Gastrocnemius medialis (tissue), 4 donors: ENCODE measurements at regions not wholly inside any gene's neighbourhood (a gene's known extent, or its start where the extent isn't known, plus 50 kb on each side); places are given as distances from the start of the nearest gene placed in this dataset.

Source experiments
- ATAC-seq, 2 donors: fragments of 150-250 bp; one replicate each; pipeline ENCODE4 v1.9.1; 2016
- DNase-seq, 2 donors: peaks; one replicate each; pipeline ENCODE4 v3.0.0-alpha.2; 2019
- H3K27ac ChIP-seq, 4 donors: fragments of 200-600 bp; sonication (generic); 1 replicate in 1 of 4; 2 replicates in 3 of 4; pipeline ENCODE4 v1.5.1; 2016 to 2018; ENCODE audit warnings: mild to moderate bottlenecking in 2 of 4, moderate library complexity in 1 of 4
- H3K27me3 ChIP-seq, 3 donors: fragments of 200-600 bp; sonication (generic) in 2 of 3; 1 replicate in 1 of 3; 2 replicates in 2 of 3; pipeline versions ENCODE4 v1.5.1 to v1.6.0; 2016 to 2019; ENCODE audit warnings: mild to moderate bottlenecking in 1 of 3, moderate library complexity in 1 of 3
- H3K36me3 ChIP-seq, 2 donors: fragments of 200-600 bp; sonication (generic) in 1 of 2; one replicate each; pipeline ENCODE4 v1.5.1; 2017 to 2018
- H3K4me1 ChIP-seq, 2 donors: fragments of 200-600 bp; sonication (generic) in 1 of 2; one replicate each; pipeline ENCODE4 v1.5.1; 2016 to 2017; ENCODE audit warnings: mild to moderate bottlenecking in 2 of 2
- H3K4me3 ChIP-seq, 4 donors: fragments of 200-600 bp; sonication (generic) in 3 of 4; 1 replicate in 1 of 4; 2 replicates in 3 of 4; pipeline ENCODE4 v1.5.1; 2016 to 2019; ENCODE audit warnings: mild to moderate bottlenecking in 2 of 4
- H3K9me3 ChIP-seq, 3 donors: fragments of 200-600 bp; sonication (generic) in 2 of 3; 1 replicate in 1 of 3; 2 replicates in 2 of 3; pipeline ENCODE4 v1.5.1; 2016 to 2019
- POLR2A ChIP-seq, 2 donors: fragments of 450-650 bp; IDR thresholded peaks; one replicate each; pipeline ENCODE4 v1.6.1; 2017; ENCODE audit warnings: antibody characterized with exemption in 2 of 2, mild to moderate bottlenecking in 2 of 2, moderate library complexity in 2 of 2
- in situ Hi-C, 4 donors: fragments of 200-750 bp; cut with MboI; loops; one replicate each; pipeline versions ENCODE4 v1.15.0 to v1.8.0; 2017; ENCODE audit warnings: low sequenced_read_pairs in 4 of 4
- intact Hi-C: fragments of 100-400 bp; cut with DNase I; formaldehyde crosslinking; loops from one replicate; pipeline ENCODE4 v1.15.1; 2023; ENCODE audit warnings: low total_unique reads
- TF ChIP-seq, protein P1 (sequence below), 5 experiments: fragments of 450-650 bp in 3 of 5; fragments of 200-600 bp in 2 of 5; sonication (generic) in 2 of 5; IDR thresholded peaks in 4 of 5; conservative IDR thresholded peaks in 1 of 5; 1 replicate in 4 of 5; 2 replicates in 1 of 5; pipeline ENCODE4 v1.5.1; 2016 to 2019; ENCODE audit warnings: antibody characterized with exemption in 5 of 5, mild to moderate bottlenecking in 3 of 5, moderate library complexity in 3 of 5

DNA sequence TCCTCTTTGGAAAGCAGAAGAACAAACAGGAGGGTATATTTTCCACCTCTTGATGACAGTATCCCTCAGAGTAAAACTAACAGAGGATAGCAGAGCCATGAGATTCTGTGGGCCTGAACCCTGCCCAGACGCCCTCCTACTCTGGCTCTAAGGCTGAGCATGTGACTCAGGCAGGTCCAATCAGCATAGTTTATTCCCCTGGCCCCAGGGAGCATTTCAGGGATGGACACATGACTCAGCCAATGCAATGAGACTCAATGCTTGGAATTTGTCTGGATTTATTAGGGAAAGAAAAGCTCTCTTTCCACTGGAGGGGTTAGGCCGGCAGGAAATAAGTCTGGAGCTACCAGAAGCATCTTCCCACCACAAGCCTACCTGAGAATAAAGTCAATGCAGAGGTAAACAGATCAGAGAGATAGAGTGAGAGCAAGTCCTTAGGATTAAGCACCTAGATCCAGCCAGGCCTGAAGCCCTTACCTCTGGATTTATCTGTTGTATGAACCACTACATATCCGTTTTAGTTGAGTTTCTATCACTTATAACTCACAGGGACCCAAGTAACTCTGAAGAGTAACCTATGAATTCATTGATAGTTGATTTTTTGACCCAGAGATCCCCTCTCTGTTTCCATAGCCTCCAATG lies 68.2 kb upstream of the EYA2 start:
- ATAC-seq (no peak), DNase-seq (no peak)
- TF ChIP-seq, protein P1, sequence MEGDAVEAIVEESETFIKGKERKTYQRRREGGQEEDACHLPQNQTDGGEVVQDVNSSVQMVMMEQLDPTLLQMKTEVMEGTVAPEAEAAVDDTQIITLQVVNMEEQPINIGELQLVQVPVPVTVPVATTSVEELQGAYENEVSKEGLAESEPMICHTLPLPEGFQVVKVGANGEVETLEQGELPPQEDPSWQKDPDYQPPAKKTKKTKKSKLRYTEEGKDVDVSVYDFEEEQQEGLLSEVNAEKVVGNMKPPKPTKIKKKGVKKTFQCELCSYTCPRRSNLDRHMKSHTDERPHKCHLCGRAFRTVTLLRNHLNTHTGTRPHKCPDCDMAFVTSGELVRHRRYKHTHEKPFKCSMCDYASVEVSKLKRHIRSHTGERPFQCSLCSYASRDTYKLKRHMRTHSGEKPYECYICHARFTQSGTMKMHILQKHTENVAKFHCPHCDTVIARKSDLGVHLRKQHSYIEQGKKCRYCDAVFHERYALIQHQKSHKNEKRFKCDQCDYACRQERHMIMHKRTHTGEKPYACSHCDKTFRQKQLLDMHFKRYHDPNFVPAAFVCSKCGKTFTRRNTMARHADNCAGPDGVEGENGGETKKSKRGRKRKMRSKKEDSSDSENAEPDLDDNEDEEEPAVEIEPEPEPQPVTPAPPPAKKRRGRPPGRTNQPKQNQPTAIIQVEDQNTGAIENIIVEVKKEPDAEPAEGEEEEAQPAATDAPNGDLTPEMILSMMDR (IDR thresholded peaks at IDR 0.05 in 4 of 5, conservative IDR thresholded peaks at IDR 0.05 in 1 of 5), result no peak
- Histone ChIP-seq H3K4me1 (no peaks in the 10 kb centered on the region), H3K4me3 (no peak overlapping the region), H3K27ac (no peak overlapping the region), H3K9me3 (no peaks in the 10 kb centered on the region), H3K27me3 (no peaks in the 10 kb centered on the region), H3K36me3 (no peaks in the 10 kb centered on the region)
- intact Hi-C loops, result no loop called here
- in situ Hi-C loops, result no loop called here

DNA sequence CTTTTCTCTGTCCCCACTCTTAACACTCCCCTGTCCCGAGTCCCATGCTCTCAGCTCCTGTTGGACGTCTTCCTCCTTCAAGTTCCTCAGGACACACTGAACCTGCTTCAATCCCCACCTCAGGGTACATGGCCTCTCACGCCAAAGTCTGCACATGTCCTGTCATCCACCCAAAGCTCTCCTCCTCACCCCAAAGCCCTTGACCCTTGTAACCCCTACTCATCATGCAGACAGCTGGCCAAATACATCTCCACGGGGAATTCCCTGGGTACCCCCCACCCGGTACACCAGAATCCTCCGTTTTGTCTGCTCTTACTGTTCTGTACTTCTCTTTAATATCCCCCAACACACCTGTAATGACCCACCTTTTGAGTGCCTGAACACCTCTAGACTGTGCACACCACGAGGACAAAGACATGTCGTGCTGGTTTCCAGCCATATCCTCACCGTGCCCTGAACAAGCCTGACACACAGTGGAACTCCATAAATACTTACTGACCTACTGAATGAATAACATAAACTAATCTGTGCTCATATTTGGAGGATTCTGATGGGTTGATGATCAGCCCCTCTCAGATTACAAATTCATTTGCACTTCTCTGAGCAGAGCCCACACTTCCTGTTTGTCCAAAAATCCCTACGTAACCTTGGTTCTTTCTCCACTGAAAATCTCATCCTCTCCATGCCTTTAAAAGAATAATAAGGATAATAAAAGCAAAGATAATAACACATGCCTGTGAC lies 66.8 kb upstream of the EYA2 start:
- Histone ChIP-seq H3K36me3 (no peaks in the 10 kb centered on the region), H3K27me3 (no peaks in the 10 kb centered on the region), H3K9me3 (no peaks in the 10 kb centered on the region), H3K27ac (no peak overlapping the region), H3K4me1 (no peaks in the 10 kb centered on the region), H3K4me3 (no peak overlapping the region)
- in situ Hi-C loops, result no loop called here
- TF ChIP-seq, protein P1 (IDR thresholded peaks at IDR 0.05 in 4 of 5, conservative IDR thresholded peaks at IDR 0.05 in 1 of 5), result no peak
- TF ChIP-seq POLR2A (IDR thresholded peaks at IDR 0.05), result no peak
- intact Hi-C loops, result no loop called here
- DNase-seq, result no peak
- no peak for ATAC-seq

DNA sequence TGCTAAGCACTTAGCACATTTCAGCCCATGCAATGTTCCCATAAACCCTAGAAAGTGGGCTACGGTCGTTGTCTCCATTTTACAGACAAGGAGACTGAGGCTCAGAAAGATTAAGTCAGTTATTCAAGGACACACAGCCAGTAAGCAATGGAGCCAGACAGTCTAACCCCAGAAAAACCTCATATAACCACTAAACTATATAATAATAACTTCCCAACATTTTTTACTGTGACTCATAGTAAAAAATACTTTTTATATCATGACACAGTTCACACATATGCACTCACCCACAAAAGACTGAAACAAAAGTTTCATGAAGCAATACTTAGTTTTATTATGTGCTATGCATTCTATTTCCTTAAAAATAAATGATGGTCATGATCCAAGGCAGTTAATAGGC lies 66.2 kb upstream of the EYA2 start:
- ATAC-seq (no peak), DNase-seq (no peak)
- Histone ChIP-seq H3K9me3 (no peaks in the 10 kb centered on the region), H3K4me1 (no peaks in the 10 kb centered on the region), H3K27ac (no peak overlapping the region), H3K36me3 (no peaks in the 10 kb centered on the region), H3K27me3 (no peaks in the 10 kb centered on the region), H3K4me3 (no peak overlapping the region)
- in situ Hi-C loops (no loop called here), intact Hi-C loops (no loop called here)
- TF ChIP-seq, protein P1 (IDR thresholded peaks at IDR 0.05 in 4 of 5, conservative IDR thresholded peaks at IDR 0.05 in 1 of 5), result no peak
- no peak for TF ChIP-seq POLR2A (IDR thresholded peaks at IDR 0.05)

DNA sequence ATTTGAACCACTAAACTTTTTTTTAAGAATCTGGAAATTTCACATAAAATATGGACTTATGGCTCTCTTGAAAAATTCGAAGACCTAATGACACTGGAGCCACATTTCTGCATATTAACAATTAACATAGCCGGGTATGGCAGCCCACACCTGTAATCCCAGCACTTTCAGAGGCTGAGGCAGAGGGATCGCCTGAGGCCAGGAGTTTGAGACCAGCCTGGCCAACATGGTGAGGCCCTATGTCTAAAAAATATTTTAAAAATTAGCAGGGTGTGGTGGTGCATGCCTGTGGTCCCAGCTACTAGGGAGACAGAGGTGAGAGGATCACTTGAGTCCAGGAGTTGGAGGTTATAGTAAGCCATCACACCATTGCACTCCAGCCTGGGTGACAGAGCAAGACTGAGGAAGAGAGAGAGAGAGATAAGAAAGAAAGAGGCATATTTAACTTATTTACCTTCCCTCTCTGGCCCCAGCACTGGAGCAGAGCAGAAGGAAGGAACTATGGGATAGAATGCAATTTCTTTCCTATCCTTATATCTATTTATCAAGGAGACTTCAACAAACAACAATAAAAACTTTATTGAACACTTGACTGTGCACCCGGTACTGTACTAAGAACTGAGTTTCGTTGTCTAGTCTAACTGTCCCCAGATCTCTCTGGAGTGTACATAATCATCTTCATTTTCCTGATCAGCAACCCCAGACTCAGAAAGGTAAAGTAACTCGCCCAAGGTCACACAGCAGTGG lies 63.6 kb upstream of the EYA2 start:
- intact Hi-C loops, result no loop called here
- H3K27me3 ChIP-seq, result peaks cover 0 to 3% (median 0%) of the 10 kb centered on the region in 3 donors

More for the DNA sequence above, 63.6 kb upstream of the EYA2 start:
- H3K4me3 ChIP-seq, result no peak overlapping the region
- in situ Hi-C loops, result no loop called here
- H3K4me1 ChIP-seq, result no peaks in the 10 kb centered on the region
- no peak overlapping the region for H3K27ac ChIP-seq
- no peak for ATAC-seq
- no peak for DNase-seq
- H3K36me3 ChIP-seq, result no peaks in the 10 kb centered on the region
- no peaks in the 10 kb centered on the region for H3K9me3 ChIP-seq
- TF ChIP-seq POLR2A (IDR thresholded peaks at IDR 0.05), result no peak
- TF ChIP-seq, protein P1 (IDR thresholded peaks at IDR 0.05 in 4 of 5, conservative IDR thresholded peaks at IDR 0.05 in 1 of 5), result no peak
